ENCODE measurements at regions not wholly inside any gene's neighbourhood (a gene's known extent, or its start where the extent isn't known, plus 50 kb on each side); places are given as distances from the start of the nearest gene placed in this dataset.

- TF ChIP-seq CTCF (conservative IDR thresholded peaks at IDR 0.05; ENCODE audit: low read length), result no peak
- no peak for TF ChIP-seq EZH2phosphoT487 (IDR thresholded peaks at IDR 0.05; ENCODE audit: borderline replicate concordance)
- H3K27me3 ChIP-seq (ENCODE audit: insufficient read depth, low read length, poor library complexity, severe bottlenecking), result no peaks in the 10 kb centered on the region
- no peaks in the 10 kb centered on the region for H3F3A ChIP-seq (ENCODE audit: low read depth)
- H3K4me3 ChIP-seq (ENCODE audit: low read length, poor library complexity, severe bottlenecking), result no peak overlapping the region
- no peaks in the 10 kb centered on the region for H3K4me1 ChIP-seq (ENCODE audit: insufficient read depth, low read length, poor library complexity, severe bottlenecking)
- H3K9me2 ChIP-seq (replicated peaks; ENCODE audit: low read depth, low read length), result no peaks in the 10 kb centered on the region
- no peak overlapping the region for H2AFZ ChIP-seq (ENCODE audit: low read length)
- no peaks in the 10 kb centered on the region for H3K79me2 ChIP-seq (ENCODE audit: insufficient read depth, low read length)
- H4K20me1 ChIP-seq (ENCODE audit: insufficient read depth, low read length, poor library complexity, severe bottlenecking), result no peaks in the 10 kb centered on the region
- H3K4me2 ChIP-seq (ENCODE audit: low read depth, low read length, poor library complexity, severe bottlenecking), result no peak overlapping the region
- H3K36me3 ChIP-seq (ENCODE audit: insufficient read depth, low read length), result no peaks in the 10 kb centered on the region
- no peaks in the 10 kb centered on the region for H3K9me3 ChIP-seq (ENCODE audit: insufficient read depth, low read depth, low read length)
- H3K9ac ChIP-seq (ENCODE audit: low read depth, low read length, poor library complexity, severe bottlenecking), result no peak overlapping the region
Measured at GRCh38 chr20:39857835-39858234, 831.2 kb downstream of the MAFB start.

- H3K27me3 ChIP-seq (ENCODE audit: insufficient read depth, low read length, poor library complexity, severe bottlenecking), result no peaks in the 10 kb centered on the region
- H3K4me2 ChIP-seq (ENCODE audit: low read depth, low read length, poor library complexity, severe bottlenecking), result no peak overlapping the region
- H3K9me2 ChIP-seq (replicated peaks; ENCODE audit: low read depth, low read length), result no peaks in the 10 kb centered on the region
- no peaks in the 10 kb centered on the region for H3K36me3 ChIP-seq (ENCODE audit: insufficient read depth, low read length)
- H3F3A ChIP-seq (ENCODE audit: low read depth), result no peaks in the 10 kb centered on the region
- H3K4me3 ChIP-seq (ENCODE audit: low read length, poor library complexity, severe bottlenecking), result no peak overlapping the region
- no peaks in the 10 kb centered on the region for H3K79me2 ChIP-seq (ENCODE audit: insufficient read depth, low read length)
- H4K20me1 ChIP-seq (ENCODE audit: insufficient read depth, low read length, poor library complexity, severe bottlenecking), result no peaks in the 10 kb centered on the region
- H2AFZ ChIP-seq (ENCODE audit: low read length), result no peak overlapping the region
- H3K4me1 ChIP-seq (ENCODE audit: insufficient read depth, low read length, poor library complexity, severe bottlenecking), result no peaks in the 10 kb centered on the region
- no peak overlapping the region for H3K9ac ChIP-seq (ENCODE audit: low read depth, low read length, poor library complexity, severe bottlenecking)
- no peak for TF ChIP-seq EZH2phosphoT487 (IDR thresholded peaks at IDR 0.05; ENCODE audit: borderline replicate concordance)
- TF ChIP-seq CTCF (conservative IDR thresholded peaks at IDR 0.05; ENCODE audit: low read length), result no peak
- H3K9me3 ChIP-seq (ENCODE audit: insufficient read depth, low read depth, low read length), result no peaks in the 10 kb centered on the region
Measured at GRCh38 chr20:39857187-39857586, 831.8 kb downstream of the MAFB start.

- Histone ChIP-seq H3K4me2 (ENCODE audit: low read depth, low read length, poor library complexity, severe bottlenecking) (no peak overlapping the region), H4K20me1 (ENCODE audit: insufficient read depth, low read length, poor library complexity, severe bottlenecking) (no peaks in the 10 kb centered on the region), H3K4me1 (ENCODE audit: insufficient read depth, low read length, poor library complexity, severe bottlenecking) (no peaks in the 10 kb centered on the region), H3F3A (ENCODE audit: low read depth) (no peaks in the 10 kb centered on the region), H3K9ac (ENCODE audit: low read depth, low read length, poor library complexity, severe bottlenecking) (no peak overlapping the region), H2AFZ (ENCODE audit: low read length) (no peak overlapping the region), H3K4me3 (ENCODE audit: low read length, poor library complexity, severe bottlenecking) (no peak overlapping the region), H3K79me2 (ENCODE audit: insufficient read depth, low read length) (no peaks in the 10 kb centered on the region), H3K9me2 (replicated peaks; ENCODE audit: low read depth, low read length) (no peaks in the 10 kb centered on the region), H3K27me3 (ENCODE audit: insufficient read depth, low read length, poor library complexity, severe bottlenecking) (no peaks in the 10 kb centered on the region), H3K36me3 (ENCODE audit: insufficient read depth, low read length) (no peaks in the 10 kb centered on the region), H3K9me3 (ENCODE audit: insufficient read depth, low read depth, low read length) (no peaks in the 10 kb centered on the region)
- TF ChIP-seq CTCF (conservative IDR thresholded peaks at IDR 0.05; ENCODE audit: low read length), result no peak
- TF ChIP-seq EZH2phosphoT487 (IDR thresholded peaks at IDR 0.05; ENCODE audit: borderline replicate concordance), result no peak
Measured at GRCh38 chr20:39855799-39856198, 833.2 kb downstream of the MAFB start.
